Kidney (tissue), 13 donors: ENCODE measurements at regions not wholly inside any gene's neighbourhood (a gene's known extent, or its start where the extent isn't known, plus 50 kb on each side); places are given as distances from the start of the nearest gene placed in this dataset.
A peak's percentile ranks its signal among the peaks of the same experiment; 100 is the strongest.

Source experiments
- DNase-seq, 5 donors: peaks; one replicate each; pipeline ENCODE4 v3.0.0-alpha.2; 2013 to 2020
- FAIRE-seq: peaks from 2 replicates; lab custom pipeline; 2012; peaks lifted over from hg19 to GRCh38; lab: Jason Lieb, UNC
- H3K27ac ChIP-seq, 2 donors: one replicate each; pipeline ENCODE4 v1.7.0; 2013; ENCODE audit warnings: low read depth in 2 of 2, low read length in 2 of 2, inconsistent platforms in 1 of 2
- H3K27me3 ChIP-seq: one replicate; pipeline ENCODE4 v1.7.1; 2013; ENCODE audit warnings: low read length, inconsistent platforms; ENCODE audit not compliant: control insufficient read depth, insufficient read depth
- H3K36me3 ChIP-seq, 3 donors: one replicate each; pipeline versions ENCODE4 v1.7.0 to v1.7.1; 2013; ENCODE audit warnings: low read length in 3 of 3, control low read depth in 1 of 3, inconsistent platforms in 1 of 3; ENCODE audit not compliant: insufficient read depth in 3 of 3, control insufficient read depth in 2 of 3
- H3K4me1 ChIP-seq, 3 donors: one replicate each; pipeline versions ENCODE4 v1.7.0 to v1.7.1; 2013; ENCODE audit warnings: low read length in 3 of 3, inconsistent platforms in 1 of 3, low read depth in 1 of 3; ENCODE audit not compliant: control insufficient read depth in 2 of 3, insufficient read depth in 2 of 3
- H3K4me3 ChIP-seq, 3 donors: one replicate each; pipeline versions ENCODE4 v1.7.0 to v1.8.1; 2013; ENCODE audit warnings: low read length in 3 of 3, control low read depth in 1 of 3, inconsistent platforms in 1 of 3
- H3K9ac ChIP-seq, 3 donors: one replicate each; pipeline versions ENCODE4 v1.7.0 to v1.7.1; 2013; ENCODE audit warnings: low read length in 3 of 3, control low read depth in 1 of 3, inconsistent platforms in 1 of 3
- H3K9me3 ChIP-seq, 3 donors: one replicate each; pipeline versions ENCODE4 v1.7.0 to v1.7.1; 2013; ENCODE audit warnings: low read length in 3 of 3, control low read depth in 1 of 3, inconsistent platforms in 1 of 3; ENCODE audit not compliant: control insufficient read depth in 2 of 3, insufficient read depth in 1 of 3
- intact Hi-C: fragments of 100-400 bp; cut with DNase I; formaldehyde crosslinking; loops from one replicate; pipeline ENCODE4 v1.11.1; 2022
- TF ChIP-seq, protein P1 (sequence below): IDR thresholded peaks from 3 replicates; pipeline ENCODE4 v1.5.1; 2012; ENCODE audit warnings: mild to moderate bottlenecking, moderate library complexity, borderline replicate concordance; ENCODE audit not compliant: insufficient read depth; ENCODE audit errors: extremely low read depth
- donor health status: control.
- donor health status: control.
- donor health status: control.
- donor health status: control.
- donor health status: control.
- donor health status: DM: yes; HTN: yes; CAD: no.
- donor health status: Normal renal cell carcinoma (clear cell type).

GRCh38 chr15:62942428-62942827, 100.1 kb upstream of the TPM1 start:
- no peaks in the 10 kb centered on the region for H3K27me3 ChIP-seq
- no peaks in the 10 kb centered on the region for H3K9me3 ChIP-seq
- no peak overlapping the region for H3K4me3 ChIP-seq
- DNase-seq (peak in 4 of 5 donors; percentile 65 to 94 (median 83)), FAIRE-seq (no peak)
- intact Hi-C loops, result loop anchor here (10.0 kb wide), 1 partner anchor 62 kb away; no protein-coding TSS in a partner anchor
- H3K9ac ChIP-seq, result no peak overlapping the region
- peaks cover 0 to 8% (median 2%) of the 10 kb centered on the region in 3 donors for H3K4me1 ChIP-seq
- H3K27ac ChIP-seq, result no peak overlapping the region
- TF ChIP-seq, protein P1, sequence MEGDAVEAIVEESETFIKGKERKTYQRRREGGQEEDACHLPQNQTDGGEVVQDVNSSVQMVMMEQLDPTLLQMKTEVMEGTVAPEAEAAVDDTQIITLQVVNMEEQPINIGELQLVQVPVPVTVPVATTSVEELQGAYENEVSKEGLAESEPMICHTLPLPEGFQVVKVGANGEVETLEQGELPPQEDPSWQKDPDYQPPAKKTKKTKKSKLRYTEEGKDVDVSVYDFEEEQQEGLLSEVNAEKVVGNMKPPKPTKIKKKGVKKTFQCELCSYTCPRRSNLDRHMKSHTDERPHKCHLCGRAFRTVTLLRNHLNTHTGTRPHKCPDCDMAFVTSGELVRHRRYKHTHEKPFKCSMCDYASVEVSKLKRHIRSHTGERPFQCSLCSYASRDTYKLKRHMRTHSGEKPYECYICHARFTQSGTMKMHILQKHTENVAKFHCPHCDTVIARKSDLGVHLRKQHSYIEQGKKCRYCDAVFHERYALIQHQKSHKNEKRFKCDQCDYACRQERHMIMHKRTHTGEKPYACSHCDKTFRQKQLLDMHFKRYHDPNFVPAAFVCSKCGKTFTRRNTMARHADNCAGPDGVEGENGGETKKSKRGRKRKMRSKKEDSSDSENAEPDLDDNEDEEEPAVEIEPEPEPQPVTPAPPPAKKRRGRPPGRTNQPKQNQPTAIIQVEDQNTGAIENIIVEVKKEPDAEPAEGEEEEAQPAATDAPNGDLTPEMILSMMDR, result no peak
- no peaks in the 10 kb centered on the region for H3K36me3 ChIP-seq

DNA sequence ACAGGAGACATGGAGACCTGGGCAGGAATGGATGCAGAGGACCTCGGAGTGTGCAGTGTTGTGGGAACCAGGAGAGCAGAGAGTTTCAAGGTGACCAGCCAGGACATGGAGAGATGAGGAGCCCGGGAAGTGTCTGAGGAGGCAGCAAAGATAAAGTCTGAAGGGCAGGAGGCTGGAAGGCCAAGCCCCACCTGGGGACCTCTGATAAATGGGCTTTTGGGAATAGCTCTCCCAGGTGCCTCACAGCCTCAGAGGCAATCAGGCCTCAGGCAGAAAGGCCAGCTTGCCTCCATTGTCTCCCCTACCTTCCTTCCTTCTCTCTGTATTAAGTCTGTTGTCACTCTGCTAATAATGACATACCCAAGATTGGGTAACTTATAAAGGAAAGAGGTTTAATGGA, 97.5 kb upstream of the TPM1 start:
- intact Hi-C loops, result loop anchor here (10.0 kb wide), 1 partner anchor 60 kb away; no protein-coding TSS in a partner anchor
- DNase-seq (peak in 1 of 5 donors; percentile 22), FAIRE-seq (no peak)
- Histone ChIP-seq H3K9ac (no peak overlapping the region), H3K36me3 (no peaks in the 10 kb centered on the region), H3K27ac (no peak overlapping the region), H3K27me3 (no peaks in the 10 kb centered on the region), H3K4me3 (no peak overlapping the region), H3K9me3 (no peaks in the 10 kb centered on the region), H3K4me1 (peaks cover 0 to 8% (median 2%) of the 10 kb centered on the region in 3 donors)
- TF ChIP-seq, protein P1, result no peak

DNA sequence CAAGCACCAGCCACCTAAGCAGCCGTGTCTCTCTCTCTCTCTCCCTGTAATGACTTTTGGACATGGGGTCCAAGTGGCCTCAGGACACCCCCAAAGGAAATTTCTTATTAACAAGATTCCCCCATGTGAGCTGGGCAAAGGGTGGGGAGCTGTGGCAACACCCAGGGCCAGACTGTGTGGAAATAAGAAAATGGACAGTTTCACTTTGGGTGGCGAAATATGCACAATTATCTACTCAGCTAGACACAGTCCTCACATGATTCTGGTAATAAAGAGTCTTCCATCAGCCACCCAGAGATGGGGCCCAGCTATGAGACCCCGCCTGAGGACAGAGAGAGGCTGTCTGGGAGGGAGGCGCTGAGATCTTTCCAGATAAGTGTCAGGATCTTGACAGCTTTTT, 96.8 kb upstream of the TPM1 start:
- H3K27ac ChIP-seq, result no peak overlapping the region
- H3K4me1 ChIP-seq, result peaks cover 0 to 3% (median 0%) of the 10 kb centered on the region in 3 donors
- no peaks in the 10 kb centered on the region for H3K27me3 ChIP-seq
- H3K9ac ChIP-seq, result no peak overlapping the region
- TF ChIP-seq, protein P1, result no peak
- H3K9me3 ChIP-seq, result no peaks in the 10 kb centered on the region
- peak in 1 of 5 donors; percentile 19 for DNase-seq
- intact Hi-C loops, result loop anchor here (10.0 kb wide), 1 partner anchor 59 kb away; no protein-coding TSS in a partner anchor
- no peaks in the 10 kb centered on the region for H3K36me3 ChIP-seq
- FAIRE-seq, result no peak
- H3K4me3 ChIP-seq, result no peak overlapping the region

- H3K9ac ChIP-seq, result no peak overlapping the region
- no peak for DNase-seq
- FAIRE-seq, result no peak
- H3K9me3 ChIP-seq, result no peaks in the 10 kb centered on the region
- H3K36me3 ChIP-seq, result no peaks in the 10 kb centered on the region
- no peaks in the 10 kb centered on the region for H3K4me1 ChIP-seq
- H3K4me3 ChIP-seq, result no peak overlapping the region
- TF ChIP-seq, protein P1, result no peak
- H3K27me3 ChIP-seq, result no peaks in the 10 kb centered on the region
- intact Hi-C loops, result loop anchor here (10.0 kb wide), 1 partner anchor 58 kb away; no protein-coding TSS in a partner anchor
- H3K27ac ChIP-seq, result no peak overlapping the region
Measured at GRCh38 chr15:62946940-62947339, 95.6 kb upstream of the TPM1 start.
